NCI-H1092 treated with DMSO at 0.1 percent for 48 hours (cell line): ENCODE measurements at regions not wholly inside any gene's neighbourhood (a gene's known extent, or its start where the extent isn't known, plus 50 kb on each side); places are given as distances from the start of the nearest gene placed in this dataset.
"Not testable (repeated sequence)": the region's sequence is repeated elsewhere in the genome, so short reads cannot be mapped to it uniquely, and the experiment has no call there.

Experiments used
- DNase-seq: peaks from one replicate; lab custom pipeline; 2025; lab: John Stamatoyannopoulos, UW

- DNase-seq, result no peak
These were observed 95.0 kb upstream of the RUFY1 start for GRCh38 chr5:179455320-179455719.

- no peak for DNase-seq
These were observed 96.0 kb upstream of the RUFY1 start for GRCh38 chr5:179454356-179454755.

GRCh38 chr5:179453616-179454015 is 96.7 kb upstream of the RUFY1 start:
- no peak for DNase-seq

- no peak for DNase-seq
These were observed 97.8 kb upstream of the RUFY1 start for GRCh38 chr5:179452356-179453230.

- no peak for DNase-seq
These were observed 98.5 kb upstream of the RUFY1 start for GRCh38 chr5:179451828-179452196.

- DNase-seq, result no peak
These were observed 99.1 kb upstream of the RUFY1 start for GRCh38 chr5:179451114-179451827.

- not testable (repeated sequence) for DNase-seq
These were observed 100.4 kb upstream of the RUFY1 start for GRCh38 chr5:179449950-179450349.

GRCh38 chr5:179448282-179448681 is 102.1 kb upstream of the RUFY1 start:
- DNase-seq, result not testable (repeated sequence)

GRCh38 chr5:179442289-179442688 is 97.0 kb upstream of the ADAMTS2 start:
- not testable (repeated sequence) for DNase-seq

- peak; percentile 31 for DNase-seq
These were observed 94.1 kb upstream of the ADAMTS2 start for GRCh38 chr5:179439181-179439985.

- no peak for DNase-seq
These were observed 93.2 kb upstream of the ADAMTS2 start for GRCh38 chr5:179438461-179438860.

GRCh38 chr5:179438011-179438441 is 92.8 kb upstream of the ADAMTS2 start:
- no peak for DNase-seq

- DNase-seq, result no peak
These were observed 92.2 kb upstream of the ADAMTS2 start for GRCh38 chr5:179437341-179438001.

GRCh38 chr5:179436321-179437122 is 91.3 kb upstream of the ADAMTS2 start:
- no peak for DNase-seq

GRCh38 chr5:179435731-179436315 is 90.6 kb upstream of the ADAMTS2 start:
- no peak for DNase-seq

GRCh38 chr5:179435181-179435580 is 89.9 kb upstream of the ADAMTS2 start:
- no peak for DNase-seq

GRCh38 chr5:179432547-179432946 is 87.3 kb upstream of the ADAMTS2 start:
- DNase-seq, result no peak

- DNase-seq, result no peak
These were observed 86.1 kb upstream of the ADAMTS2 start for GRCh38 chr5:179431221-179431824.

GRCh38 chr5:179430193-179431175 is 85.2 kb upstream of the ADAMTS2 start:
- DNase-seq, result no peak
